Breast epithelium (tissue), 3 donors: ENCODE measurements at regions not wholly inside any gene's neighbourhood (a gene's known extent, or its start where the extent isn't known, plus 50 kb on each side); places are given as distances from the start of the nearest gene placed in this dataset.

Experiments used
- POLR2A ChIP-seq: fragments of 450-650 bp; IDR thresholded peaks from one replicate; pipeline ENCODE4 v1.6.1; 2016; ENCODE audit warnings: antibody characterized with exemption, mild to moderate bottlenecking, moderate library complexity
- TF ChIP-seq, protein P1 (sequence below), 3 donors: fragments of 450-650 bp; IDR thresholded peaks; one replicate each; pipeline ENCODE4 v1.5.1; 2016 to 2017; ENCODE audit warnings: antibody characterized with exemption in 3 of 3, mild to moderate bottlenecking in 3 of 3, moderate library complexity in 3 of 3

DNA sequence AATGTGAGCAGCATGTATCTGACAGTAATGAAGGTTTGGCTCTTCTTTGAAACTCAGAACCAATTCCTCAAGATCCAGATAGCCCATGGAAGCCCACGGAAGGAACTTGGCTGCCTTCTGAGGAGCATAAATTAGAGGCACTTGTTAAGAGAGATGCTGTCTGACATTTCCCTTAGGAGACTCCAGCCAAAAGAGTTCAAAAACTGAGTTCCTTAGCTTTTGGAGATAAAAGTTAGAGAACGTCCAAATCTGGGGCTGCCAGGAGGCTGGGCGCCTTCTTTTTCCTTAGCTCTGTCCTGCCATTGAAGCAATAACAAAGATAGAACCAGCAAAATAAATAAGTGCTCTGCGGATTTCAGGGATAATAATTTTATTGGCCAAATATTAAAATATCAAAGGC lies 439.6 kb upstream of the USP24 start:
- TF ChIP-seq, protein P1, sequence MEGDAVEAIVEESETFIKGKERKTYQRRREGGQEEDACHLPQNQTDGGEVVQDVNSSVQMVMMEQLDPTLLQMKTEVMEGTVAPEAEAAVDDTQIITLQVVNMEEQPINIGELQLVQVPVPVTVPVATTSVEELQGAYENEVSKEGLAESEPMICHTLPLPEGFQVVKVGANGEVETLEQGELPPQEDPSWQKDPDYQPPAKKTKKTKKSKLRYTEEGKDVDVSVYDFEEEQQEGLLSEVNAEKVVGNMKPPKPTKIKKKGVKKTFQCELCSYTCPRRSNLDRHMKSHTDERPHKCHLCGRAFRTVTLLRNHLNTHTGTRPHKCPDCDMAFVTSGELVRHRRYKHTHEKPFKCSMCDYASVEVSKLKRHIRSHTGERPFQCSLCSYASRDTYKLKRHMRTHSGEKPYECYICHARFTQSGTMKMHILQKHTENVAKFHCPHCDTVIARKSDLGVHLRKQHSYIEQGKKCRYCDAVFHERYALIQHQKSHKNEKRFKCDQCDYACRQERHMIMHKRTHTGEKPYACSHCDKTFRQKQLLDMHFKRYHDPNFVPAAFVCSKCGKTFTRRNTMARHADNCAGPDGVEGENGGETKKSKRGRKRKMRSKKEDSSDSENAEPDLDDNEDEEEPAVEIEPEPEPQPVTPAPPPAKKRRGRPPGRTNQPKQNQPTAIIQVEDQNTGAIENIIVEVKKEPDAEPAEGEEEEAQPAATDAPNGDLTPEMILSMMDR (IDR thresholded peaks at IDR 0.05): no peak
- no peak for TF ChIP-seq POLR2A
